Mucosa of descending colon (tissue), 3 donors: ENCODE measurements at regions not wholly inside any gene's neighbourhood (a gene's known extent, or its start where the extent isn't known, plus 50 kb on each side); places are given as distances from the start of the nearest gene placed in this dataset.

Source experiments
- ATAC-seq: fragments of 200-7000 bp; cut with Tn5 transposase; one replicate; pipeline ENCODE4 v1.9.1; 2020; ENCODE audit warnings: mild to moderate bottlenecking, moderate library complexity
- DNase-seq, 3 donors: peaks; one replicate each; pipeline ENCODE4 v3.0.0-alpha.2; 2020
- H3K36me3 ChIP-seq: fragments of 200-600 bp; one replicate; pipeline ENCODE4 v1.8.0; 2021; ENCODE audit warnings: low read depth, mild to moderate bottlenecking
- H3K4me1 ChIP-seq: fragments of 200-600 bp; one replicate; pipeline ENCODE4 v1.8.0; 2021; ENCODE audit warnings: low read depth, mild to moderate bottlenecking
- H3K4me3 ChIP-seq: fragments of 200-600 bp; one replicate; pipeline ENCODE4 v1.8.0; 2021; ENCODE audit warnings: mild to moderate bottlenecking
- H3K9me3 ChIP-seq: fragments of 200-600 bp; one replicate; pipeline ENCODE4 v1.8.0; 2021; ENCODE audit warnings: mild to moderate bottlenecking
- CTCF ChIP-seq: fragments of 200-600 bp; IDR thresholded peaks from one replicate; pipeline ENCODE4 v1.8.0; 2022; ENCODE audit warnings: antibody characterized with exemption, mild to moderate bottlenecking
- intact Hi-C, 2 donors: fragments of 100-400 bp; cut with DNase I in 1 of 2; cut with micrococcal nuclease in 1 of 2; formaldehyde crosslinking; loops; one replicate each; pipeline versions ENCODE4 v1.11.0 to v1.11.1; 2022; cut with DNase I, micrococcal nuclease
- donor health status: DM: no; HTN: no; CAD: no; lungs with moderate emphysema.
- donor health status: DM: no; HTN: no; CAD: no.
- donor health status: DM: no; HTN: yes; CAD: no.

DNA sequence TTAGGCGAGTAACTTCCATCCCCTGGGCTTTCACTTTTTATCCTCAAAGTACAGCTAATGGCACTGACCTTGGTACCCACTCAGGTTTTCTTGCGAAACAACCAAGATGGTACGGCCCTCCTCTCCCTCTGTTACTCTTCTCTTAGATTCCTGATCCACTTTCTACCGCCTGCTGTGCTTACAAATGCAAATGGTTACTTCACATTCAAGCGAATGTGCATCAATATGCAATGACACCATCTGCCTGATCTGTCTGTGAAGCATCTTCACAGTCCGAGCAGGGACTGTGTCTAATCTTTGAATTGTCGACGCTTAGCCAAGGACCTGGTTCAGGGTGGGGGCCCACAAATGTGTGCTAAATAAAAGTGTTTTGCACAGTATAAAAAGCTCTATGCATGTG, 112.2 kb downstream of the TRIB2 start:
- intact Hi-C loops, result no loop called here
- ATAC-seq, result no peak
- H3K9me3 ChIP-seq, result no peaks in the 10 kb centered on the region
- no peak for TF ChIP-seq CTCF
- no peak overlapping the region for H3K4me3 ChIP-seq
- no peaks in the 10 kb centered on the region for H3K4me1 ChIP-seq
- no peaks in the 10 kb centered on the region for H3K36me3 ChIP-seq
- no peak for DNase-seq

DNA sequence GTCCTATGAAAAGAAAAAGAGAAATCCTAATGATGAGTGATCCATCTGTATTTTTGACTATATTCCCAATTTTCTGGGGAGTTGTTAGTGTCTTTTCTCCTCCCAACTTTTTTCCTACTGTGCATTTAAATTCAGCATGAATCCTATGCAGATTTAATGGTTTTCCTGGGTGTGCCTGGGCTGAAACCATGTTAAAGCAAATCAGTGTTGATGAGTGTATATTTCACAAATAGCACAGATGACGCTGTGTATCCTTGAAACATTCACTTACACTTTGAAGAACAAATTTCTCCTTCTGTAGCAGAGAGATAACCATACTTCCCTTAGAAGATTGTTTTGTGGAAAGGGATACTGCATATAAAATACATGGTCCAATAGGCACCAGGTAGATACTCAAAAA, 114.3 kb downstream of the TRIB2 start:
- intact Hi-C loops, result no loop called here
- no peak for ATAC-seq
- no peak for TF ChIP-seq CTCF
- no peaks in the 10 kb centered on the region for H3K9me3 ChIP-seq
- H3K4me1 ChIP-seq, result no peaks in the 10 kb centered on the region
- H3K36me3 ChIP-seq, result no peaks in the 10 kb centered on the region
- H3K4me3 ChIP-seq, result no peak overlapping the region
- no peak for DNase-seq

DNA sequence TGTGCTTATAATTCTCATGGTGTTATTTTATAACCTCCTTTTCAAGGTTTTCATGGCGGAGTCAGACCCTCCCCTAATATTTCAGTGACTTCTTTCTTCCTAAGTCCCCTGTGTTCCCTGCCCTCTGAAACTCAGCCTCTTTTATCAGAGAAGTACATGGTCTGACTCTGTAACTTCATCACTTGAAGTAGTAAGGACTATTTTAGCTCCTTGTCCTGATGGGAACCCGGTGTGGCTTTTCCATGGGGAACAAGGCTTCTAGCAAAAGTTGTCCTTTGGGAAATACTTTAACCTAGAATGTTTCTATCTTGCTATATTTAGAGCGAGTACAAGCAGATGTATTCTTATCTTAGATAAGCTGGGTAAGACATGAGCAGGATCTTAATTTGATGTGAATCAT, 117.5 kb downstream of the TRIB2 start:
- Histone ChIP-seq H3K4me1 (no peaks in the 10 kb centered on the region), H3K9me3 (no peaks in the 10 kb centered on the region), H3K4me3 (no peak overlapping the region), H3K36me3 (no peaks in the 10 kb centered on the region)
- TF ChIP-seq CTCF, result no peak
- no peak for DNase-seq
- ATAC-seq, result no peak
- intact Hi-C loops, result no loop called here

DNA sequence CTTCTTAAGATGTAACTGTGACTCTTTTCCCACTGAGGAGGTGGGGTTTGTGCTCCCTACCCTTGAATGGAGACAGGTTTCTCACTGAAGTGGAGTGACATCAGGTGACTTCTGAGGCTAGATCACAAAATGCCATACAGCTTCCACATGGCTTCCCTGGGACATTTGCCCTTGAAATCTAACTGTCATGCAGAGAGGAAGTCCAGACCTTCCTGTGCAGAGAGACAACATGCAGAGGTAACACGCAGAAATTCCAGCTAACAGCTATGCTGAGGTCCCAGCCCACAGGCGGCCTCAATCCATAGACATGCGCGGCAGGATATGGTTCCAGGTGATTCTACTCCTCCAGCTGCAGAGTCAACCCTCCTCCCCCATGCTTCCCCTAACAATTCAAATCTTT, 119.0 kb downstream of the TRIB2 start:
- intact Hi-C loops, result no loop called here
- Histone ChIP-seq H3K4me3 (no peak overlapping the region), H3K9me3 (no peaks in the 10 kb centered on the region), H3K36me3 (no peaks in the 10 kb centered on the region), H3K4me1 (no peaks in the 10 kb centered on the region)
- no peak for TF ChIP-seq CTCF
- DNase-seq (no peak), ATAC-seq (no peak)

DNA sequence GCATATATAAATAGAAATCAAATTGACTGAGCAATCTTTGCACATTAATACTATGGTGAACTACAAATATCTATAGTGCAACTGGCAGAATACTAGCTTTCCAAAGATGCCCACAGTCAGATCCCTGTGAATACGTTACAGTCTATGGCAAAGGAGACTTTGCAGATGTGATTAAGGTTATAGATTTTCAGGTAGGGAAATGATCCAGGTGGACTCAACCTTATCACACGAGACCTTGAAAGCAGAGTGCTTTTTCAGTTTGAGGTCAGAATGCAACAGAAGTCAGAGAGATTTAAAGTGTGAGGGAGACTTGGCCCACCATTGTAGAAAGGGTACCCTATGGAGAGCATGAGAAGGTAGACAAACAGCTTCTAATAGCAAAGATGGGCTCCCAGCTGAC, 122.6 kb downstream of the TRIB2 start:
- Histone ChIP-seq H3K4me3 (no peak overlapping the region), H3K9me3 (no peaks in the 10 kb centered on the region), H3K36me3 (no peaks in the 10 kb centered on the region), H3K4me1 (no peaks in the 10 kb centered on the region)
- intact Hi-C loops, result no loop called here
- no peak for DNase-seq
- ATAC-seq, result no peak
- no peak for TF ChIP-seq CTCF

DNA sequence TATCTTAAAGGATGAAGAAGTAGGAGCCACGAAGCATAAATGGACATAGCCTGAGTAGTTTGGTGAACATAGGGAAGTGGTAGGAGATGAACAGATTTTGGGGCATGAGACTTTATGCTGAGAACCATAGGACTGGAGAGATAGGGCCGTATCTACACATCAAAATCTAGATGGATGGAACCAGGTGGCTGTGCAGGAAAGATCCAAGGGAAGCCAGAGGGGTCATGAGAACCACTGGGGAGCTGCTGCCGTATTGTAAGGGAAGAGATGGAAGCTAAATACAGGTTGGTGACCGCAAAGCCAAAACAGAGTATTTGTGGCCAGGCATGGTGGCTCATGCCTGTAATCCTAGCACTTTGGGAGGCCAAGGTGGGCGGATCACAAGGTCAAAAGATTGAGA, 124.3 kb downstream of the TRIB2 start:
- intact Hi-C loops, result no loop called here
- Histone ChIP-seq H3K36me3 (no peaks in the 10 kb centered on the region), H3K4me3 (no peak overlapping the region), H3K4me1 (no peaks in the 10 kb centered on the region), H3K9me3 (no peaks in the 10 kb centered on the region)
- TF ChIP-seq CTCF, result no peak
- DNase-seq, result no peak
- no peak for ATAC-seq
